NT2/D1 (cell line): ENCODE measurements at regions not wholly inside any gene's neighbourhood (a gene's known extent, or its start where the extent isn't known, plus 50 kb on each side); places are given as distances from the start of the nearest gene placed in this dataset.

ENCODE experiments used
- DNase-seq: peaks from one replicate; pipeline ENCODE4 v3.0.0-alpha.2; 2011; ENCODE audit warnings: low read depth, low spot score
- H3K27me3 ChIP-seq: 2 replicates; pipeline ENCODE4 v1.6.0; 2011; ENCODE audit warnings: mild to moderate bottlenecking; ENCODE audit not compliant: insufficient read length, insufficient read depth
- H3K36me3 ChIP-seq: 2 replicates; pipeline ENCODE4 v1.6.1; 2011; ENCODE audit warnings: mild to moderate bottlenecking, low read length, mixed read lengths; ENCODE audit not compliant: insufficient read depth, insufficient read length
- H3K4me1 ChIP-seq: 2 replicates; pipeline ENCODE4 v1.5.1; 2011; ENCODE audit not compliant: insufficient read depth, insufficient read length
- H3K4me3 ChIP-seq: 2 replicates; pipeline ENCODE4 v1.5.1; 2011; ENCODE audit warnings: low read depth; ENCODE audit not compliant: insufficient read length
- H3K9ac ChIP-seq: 2 replicates; pipeline ENCODE4 v1.6.0; 2011; ENCODE audit warnings: low read depth; ENCODE audit not compliant: insufficient read length
- H3K9me3 ChIP-seq: 2 replicates; pipeline ENCODE4 v1.5.1; 2011; ENCODE audit warnings: mild to moderate bottlenecking, low read length; ENCODE audit not compliant: insufficient read depth
- SUZ12 ChIP-seq: IDR thresholded peaks from 2 replicates; pipeline ENCODE4 v1.6.1; 2011; ENCODE audit not compliant: insufficient read length, insufficient read depth; ENCODE audit errors: extremely low read depth
- YY1 ChIP-seq: IDR thresholded peaks from 2 replicates; pipeline ENCODE4 v1.6.1; 2011; ENCODE audit not compliant: insufficient read length, insufficient read depth
- ZNF274 ChIP-seq: IDR thresholded peaks from 2 replicates; pipeline ENCODE4 v1.6.1; 2011; ENCODE audit warnings: mild to moderate bottlenecking, low read depth, low read length

DNA sequence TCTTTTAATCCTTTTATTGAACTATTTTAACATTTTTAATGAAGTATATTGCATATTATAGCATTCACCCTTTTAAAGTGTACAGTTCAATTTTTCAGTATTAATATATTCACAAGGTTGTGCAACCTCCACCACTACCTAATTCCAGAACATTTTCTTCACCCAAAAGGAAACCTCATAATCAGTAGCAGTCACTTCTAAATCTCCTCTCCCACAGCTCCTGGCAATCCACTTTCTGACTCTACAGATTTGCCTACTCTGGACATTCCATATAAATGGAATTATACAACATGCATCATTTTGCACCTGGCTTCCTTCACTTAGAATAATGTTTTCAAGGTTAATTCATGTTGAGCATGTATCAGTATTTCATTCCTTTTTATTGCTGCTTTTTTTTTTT, 55.0 kb upstream of the HRH1 start:
- no peak overlapping the region for H3K4me3 ChIP-seq
- H3K9ac ChIP-seq = no peak overlapping the region
- no peak for TF ChIP-seq SUZ12
- TF ChIP-seq ZNF274 = no peak
- no peak for TF ChIP-seq YY1

More for the DNA sequence above, 55.0 kb upstream of the HRH1 start:
- H3K36me3 ChIP-seq = no peaks in the 10 kb centered on the region
- DNase-seq = no peak
- H3K9me3 ChIP-seq = peaks cover 19% of the 10 kb centered on the region
- H3K4me1 ChIP-seq = peaks cover 3% of the 10 kb centered on the region
- no peaks in the 10 kb centered on the region for H3K27me3 ChIP-seq
